Spleen (tissue), 11 donors: ENCODE measurements at regions not wholly inside any gene's neighbourhood (a gene's known extent, or its start where the extent isn't known, plus 50 kb on each side); places are given as distances from the start of the nearest gene placed in this dataset.

Experiments used
- DNase-seq: peaks from one replicate; pipeline ENCODE4 v3.0.0-alpha.2; 2020
- H3K27ac ChIP-seq, 8 donors: fragments of 200-600 bp; sonication (generic) in 7 of 8; 1 replicate in 4 of 8; 2 replicates in 4 of 8; pipeline versions ENCODE4 v1.5.0 to v1.8.0; 2016 to 2021; ENCODE audit warnings: inconsistent platforms in 4 of 8, mild to moderate bottlenecking in 4 of 8, moderate library complexity in 1 of 8
- H3K27me3 ChIP-seq, 7 donors: fragments of 200-600 bp; sonication (generic) in 6 of 7; replicated peaks in 1 of 7; 1 replicate in 4 of 7; 2 replicates in 3 of 7; pipeline versions ENCODE4 v1.5.0 to v1.8.0; 2016 to 2021; ENCODE audit warnings: inconsistent platforms in 3 of 7, mild to moderate bottlenecking in 1 of 7
- H3K36me3 ChIP-seq, 6 donors: fragments of 200-600 bp; sonication (generic) in 5 of 6; 1 replicate in 4 of 6; 2 replicates in 2 of 6; pipeline versions ENCODE4 v1.5.0 to v1.8.0; 2016 to 2021; ENCODE audit warnings: inconsistent platforms in 2 of 6
- H3K4me1 ChIP-seq, 6 donors: fragments of 200-600 bp; sonication (generic) in 5 of 6; 1 replicate in 3 of 6; 2 replicates in 3 of 6; pipeline versions ENCODE4 v1.5.0 to v1.8.0; 2016 to 2021; ENCODE audit warnings: inconsistent platforms in 3 of 6
- H3K4me3 ChIP-seq, 8 donors: fragments of 200-600 bp; sonication (generic) in 7 of 8; 1 replicate in 4 of 8; 2 replicates in 4 of 8; pipeline versions ENCODE4 v1.5.0 to v1.8.0; 2016 to 2021; ENCODE audit warnings: inconsistent platforms in 4 of 8, mild to moderate bottlenecking in 4 of 8, moderate library complexity in 2 of 8
- H3K9me3 ChIP-seq, 8 donors: fragments of 200-600 bp; sonication (generic) in 7 of 8; 1 replicate in 4 of 8; 2 replicates in 4 of 8; pipeline versions ENCODE4 v1.5.0 to v1.8.0; 2016 to 2021; ENCODE audit warnings: inconsistent platforms in 4 of 8
- CTCF ChIP-seq, 11 experiments: fragments of 200-600 bp in 7 of 11; fragments of 450-650 bp in 4 of 11; sonication (generic) in 4 of 11; IDR thresholded peaks in 8 of 11; conservative IDR thresholded peaks in 3 of 11; 1 replicate in 7 of 11; 2 replicates in 4 of 11; pipeline versions ENCODE4 v1.4.0 to v1.8.0; 2016 to 2021; ENCODE audit warnings: antibody characterized with exemption in 11 of 11, inconsistent platforms in 4 of 11, mild to moderate bottlenecking in 1 of 11
- POLR2A ChIP-seq, 3 donors: fragments of 450-650 bp; IDR thresholded peaks; one replicate each; pipeline ENCODE4 v1.5.1; 2017; ENCODE audit warnings: antibody characterized with exemption in 3 of 3, mild to moderate bottlenecking in 1 of 3
- POLR2AphosphoS5 ChIP-seq, 3 donors: sonication (generic); formaldehyde crosslinking; IDR thresholded peaks; one replicate each; pipeline ENCODE4 v1.5.1; 2017; ENCODE audit warnings: antibody characterized with exemption in 3 of 3
- WGBS, 5 donors: extraction: QIAGEN DNeasy Blood & Tissue Kit in 3 of 5; methylation state at CpG; one replicate each; pipeline versions ENCODE4 v1.1.5 to v1.1.7; 2013 to 2018; 5-methylcytosine and 5-hydroxymethylcytosine counted together
- intact Hi-C: fragments of 100-400 bp; cut with DNase I; formaldehyde crosslinking; loops from one replicate; pipeline ENCODE4 v1.15.0; 2023; ENCODE audit warnings: low total_unique reads
- donor health status: healthy with polysubstance abuse.
- donor health status: DM: no; HTN: no; CAD: no; lungs with moderate emphysema.
- donor health status: DM: no; HTN: no; CAD: no.
- donor health status: Bipolar disorder and iron deficiency.
- donor health status: healthy.
- donor health status: DM: no; HTN: no; CAD: no.
- donor health status: DM: yes; HTN: yes; CAD: no.

GRCh38 chr1:14451217-14451616, 147.3 kb upstream of the KAZN start:
- TF ChIP-seq POLR2A (IDR thresholded peaks at IDR 0.05) (no peak), POLR2AphosphoS5 (IDR thresholded peaks at IDR 0.05) (no peak), CTCF (IDR thresholded peaks at IDR 0.05 in 8 of 11, conservative IDR thresholded peaks at IDR 0.05 in 3 of 11) (no peak)
- Histone ChIP-seq H3K36me3 (no peaks in the 10 kb centered on the region), H3K27ac (no peak overlapping the region), H3K9me3 (no peaks in the 10 kb centered on the region), H3K4me3 (no peak overlapping the region), H3K4me1 (no peaks in the 10 kb centered on the region), H3K27me3 (peaks cover 0 to 14% (median 0%) of the 10 kb centered on the region in 7 donors)
- intact Hi-C loops, result no loop called here
- DNase-seq, result no peak
- WGBS, 5 donors, result 48 to 91% (median 64%) methylated on average over 2 of the region's 2 CpGs

GRCh38 chr1:14452551-14452950, 145.9 kb upstream of the KAZN start:
- no peaks in the 10 kb centered on the region for H3K36me3 ChIP-seq
- TF ChIP-seq CTCF (IDR thresholded peaks at IDR 0.05 in 8 of 11, conservative IDR thresholded peaks at IDR 0.05 in 3 of 11) (no peak), POLR2A (IDR thresholded peaks at IDR 0.05) (no peak), POLR2AphosphoS5 (IDR thresholded peaks at IDR 0.05) (no peak)
- peaks cover 0 to 14% (median 0%) of the 10 kb centered on the region in 7 donors for H3K27me3 ChIP-seq
- 87 to 100% (median 94%) methylated on average over 4 of the region's 4 CpGs for WGBS, 5 donors
- H3K4me1 ChIP-seq, result no peaks in the 10 kb centered on the region
- no peaks in the 10 kb centered on the region for H3K9me3 ChIP-seq
- H3K4me3 ChIP-seq, result no peak overlapping the region
- no peak for DNase-seq
- no peak overlapping the region for H3K27ac ChIP-seq
- intact Hi-C loops, result no loop called here

- no peaks in the 10 kb centered on the region for H3K4me1 ChIP-seq
- no peak overlapping the region for H3K27ac ChIP-seq
- no peak for DNase-seq
- H3K9me3 ChIP-seq, result no peaks in the 10 kb centered on the region
- TF ChIP-seq POLR2AphosphoS5 (IDR thresholded peaks at IDR 0.05) (no peak), CTCF (IDR thresholded peaks at IDR 0.05 in 8 of 11, conservative IDR thresholded peaks at IDR 0.05 in 3 of 11) (no peak), POLR2A (IDR thresholded peaks at IDR 0.05) (no peak)
- H3K36me3 ChIP-seq, result no peaks in the 10 kb centered on the region
- peaks cover 0 to 44% (median 0%) of the 10 kb centered on the region in 7 donors for H3K27me3 ChIP-seq
- intact Hi-C loops, result no loop called here
- WGBS, 5 donors, result 77 to 90% (median 89%) methylated on average over 3 of the region's 3 CpGs
- no peak overlapping the region for H3K4me3 ChIP-seq
Observed at GRCh38 chr1:14460173-14460572, 138.3 kb upstream of the KAZN start.

DNA sequence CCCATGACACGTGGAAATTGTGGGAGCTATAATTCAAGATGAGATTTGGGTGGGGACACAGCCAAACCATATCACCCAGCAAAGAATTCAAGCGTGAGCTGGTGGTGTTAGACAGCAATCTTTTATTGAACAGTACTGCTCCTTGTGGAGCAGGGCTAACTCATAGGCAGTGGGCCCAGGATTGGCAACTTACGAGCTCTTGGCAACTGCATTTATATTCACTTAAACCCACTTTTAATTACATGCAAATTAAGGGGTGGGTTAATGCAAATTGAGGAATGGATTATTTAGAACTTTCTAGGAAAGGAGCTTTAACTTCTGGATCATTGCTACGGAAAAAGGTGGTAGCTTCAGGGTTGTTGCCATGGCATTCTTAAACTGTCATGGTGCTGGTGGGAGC, 135.6 kb upstream of the KAZN start:
- peaks cover 0 to 44% (median 0%) of the 10 kb centered on the region in 7 donors for H3K27me3 ChIP-seq
- TF ChIP-seq POLR2AphosphoS5 (IDR thresholded peaks at IDR 0.05) (no peak), CTCF (IDR thresholded peaks at IDR 0.05 in 8 of 11, conservative IDR thresholded peaks at IDR 0.05 in 3 of 11) (no peak), POLR2A (IDR thresholded peaks at IDR 0.05) (no peak)

More for the DNA sequence above, 135.6 kb upstream of the KAZN start:
- WGBS, 5 donors, result 84 to 92% (median 89%) methylated on average over 4 of the region's 4 CpGs
- Histone ChIP-seq H3K27ac (no peak overlapping the region), H3K36me3 (no peaks in the 10 kb centered on the region), H3K4me1 (no peaks in the 10 kb centered on the region), H3K4me3 (no peak overlapping the region), H3K9me3 (no peaks in the 10 kb centered on the region)
- intact Hi-C loops, result no loop called here
- no peak for DNase-seq
